Right lobe of liver (tissue), 6 donors: ENCODE measurements at regions not wholly inside any gene's neighbourhood (a gene's known extent, or its start where the extent isn't known, plus 50 kb on each side); places are given as distances from the start of the nearest gene placed in this dataset.

ENCODE experiments used
- ATAC-seq, 4 donors: fragments of 200-7000 bp; cut with Tn5 transposase; one replicate each; pipeline ENCODE4 v1.9.1; 2020; ENCODE audit warnings: mild to moderate bottlenecking in 4 of 4, moderate library complexity in 4 of 4
- DNase-seq, 3 donors: peaks; one replicate each; pipeline ENCODE4 v3.0.0-alpha.2; 2020
- H3K27ac ChIP-seq, 3 donors: fragments of 200-600 bp; one replicate each; pipeline ENCODE4 v1.8.0; 2022
- H3K27me3 ChIP-seq, 2 donors: fragments of 200-600 bp; one replicate each; pipeline ENCODE4 v1.8.0; 2022
- H3K36me3 ChIP-seq, 4 donors: fragments of 200-600 bp; sonication (generic) in 1 of 4; one replicate each; pipeline versions ENCODE4 v1.5.1 to v1.8.0; 2017 to 2022; ENCODE audit warnings: control low read depth in 1 of 4
- H3K4me1 ChIP-seq, 4 donors: fragments of 200-600 bp; sonication (generic) in 1 of 4; one replicate each; pipeline versions ENCODE4 v1.5.1 to v1.8.0; 2017 to 2022; ENCODE audit warnings: control low read depth in 1 of 4
- H3K4me3 ChIP-seq, 3 donors: fragments of 200-600 bp; one replicate each; pipeline ENCODE4 v1.8.0; 2022
- H3K9me3 ChIP-seq, 4 donors: fragments of 200-600 bp; sonication (generic) in 1 of 4; one replicate each; pipeline versions ENCODE4 v1.5.1 to v1.8.0; 2017 to 2022; ENCODE audit warnings: control low read depth in 1 of 4
- POLR2A ChIP-seq: fragments of 450-650 bp; IDR thresholded peaks from one replicate; pipeline ENCODE4 v1.6.1; 2017; ENCODE audit warnings: antibody characterized with exemption, mild to moderate bottlenecking
- WGBS: methylation state at CpG from one replicate; pipeline ENCODE4 v1.1.6; 2018; ENCODE audit warnings: low coverage, low lambda C conversion rate; ENCODE audit not compliant: insufficient coverage; ENCODE audit errors: missing lambda C conversion rate; 5-methylcytosine and 5-hydroxymethylcytosine counted together
- intact Hi-C, 2 donors: fragments of 100-400 bp; cut with DNase I; formaldehyde crosslinking; loops; one replicate each; pipeline versions ENCODE4 v1.11.2 to v1.14.1; 2022
- TF ChIP-seq, protein P1 (sequence below), 4 donors: fragments of 200-600 bp in 3 of 4; fragments of 450-650 bp in 1 of 4; IDR thresholded peaks; one replicate each; pipeline versions ENCODE4 v1.5.1 to v1.8.0; 2016 to 2022; ENCODE audit warnings: antibody characterized with exemption in 4 of 4, mild to moderate bottlenecking in 2 of 4
- donor health status: DM: no; HTN: yes; CAD: no.
- donor health status: DM: no; HTN: no; CAD: no.
- donor health status: DM: no; HTN: no; CAD: no.
- donor health status: DM: no; HTN: yes; CAD: no.
- donor health status: DM: no; HTN: yes; CAD: no.

DNA sequence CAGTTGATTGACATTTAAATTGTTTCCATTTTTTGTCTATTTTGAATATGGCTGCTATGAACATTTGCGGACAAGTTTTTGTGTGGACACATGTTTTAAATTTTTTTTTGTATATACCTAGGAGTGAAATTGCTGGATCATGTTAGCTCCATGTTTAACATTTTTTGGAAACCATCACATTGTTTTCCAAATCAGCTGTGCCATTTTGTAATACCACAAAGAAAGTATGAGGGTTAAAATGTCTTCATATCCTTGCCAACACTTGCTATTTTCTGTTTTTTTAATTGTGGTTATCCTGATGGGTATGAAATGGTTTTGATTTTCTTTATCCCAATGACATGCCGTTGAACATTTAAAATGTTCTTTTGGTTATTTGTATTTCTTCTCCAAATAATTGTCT is 52.1 kb downstream of the CARTPT start:
- ATAC-seq (no peak), DNase-seq (no peak)
- intact Hi-C loops = no loop called here
- H3K27ac ChIP-seq = no peak overlapping the region
- H3K27me3 ChIP-seq = no peaks in the 10 kb centered on the region
- H3K4me1 ChIP-seq = no peaks in the 10 kb centered on the region
- H3K4me3 ChIP-seq = no peak overlapping the region
- H3K9me3 ChIP-seq = no peaks in the 10 kb centered on the region
- 72% methylated on average over 2 of the region's 2 CpGs for WGBS
- TF ChIP-seq, protein P1, sequence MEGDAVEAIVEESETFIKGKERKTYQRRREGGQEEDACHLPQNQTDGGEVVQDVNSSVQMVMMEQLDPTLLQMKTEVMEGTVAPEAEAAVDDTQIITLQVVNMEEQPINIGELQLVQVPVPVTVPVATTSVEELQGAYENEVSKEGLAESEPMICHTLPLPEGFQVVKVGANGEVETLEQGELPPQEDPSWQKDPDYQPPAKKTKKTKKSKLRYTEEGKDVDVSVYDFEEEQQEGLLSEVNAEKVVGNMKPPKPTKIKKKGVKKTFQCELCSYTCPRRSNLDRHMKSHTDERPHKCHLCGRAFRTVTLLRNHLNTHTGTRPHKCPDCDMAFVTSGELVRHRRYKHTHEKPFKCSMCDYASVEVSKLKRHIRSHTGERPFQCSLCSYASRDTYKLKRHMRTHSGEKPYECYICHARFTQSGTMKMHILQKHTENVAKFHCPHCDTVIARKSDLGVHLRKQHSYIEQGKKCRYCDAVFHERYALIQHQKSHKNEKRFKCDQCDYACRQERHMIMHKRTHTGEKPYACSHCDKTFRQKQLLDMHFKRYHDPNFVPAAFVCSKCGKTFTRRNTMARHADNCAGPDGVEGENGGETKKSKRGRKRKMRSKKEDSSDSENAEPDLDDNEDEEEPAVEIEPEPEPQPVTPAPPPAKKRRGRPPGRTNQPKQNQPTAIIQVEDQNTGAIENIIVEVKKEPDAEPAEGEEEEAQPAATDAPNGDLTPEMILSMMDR (IDR thresholded peaks at IDR 0.05) = no peak
- no peak for TF ChIP-seq POLR2A
- H3K36me3 ChIP-seq = no peaks in the 10 kb centered on the region

DNA sequence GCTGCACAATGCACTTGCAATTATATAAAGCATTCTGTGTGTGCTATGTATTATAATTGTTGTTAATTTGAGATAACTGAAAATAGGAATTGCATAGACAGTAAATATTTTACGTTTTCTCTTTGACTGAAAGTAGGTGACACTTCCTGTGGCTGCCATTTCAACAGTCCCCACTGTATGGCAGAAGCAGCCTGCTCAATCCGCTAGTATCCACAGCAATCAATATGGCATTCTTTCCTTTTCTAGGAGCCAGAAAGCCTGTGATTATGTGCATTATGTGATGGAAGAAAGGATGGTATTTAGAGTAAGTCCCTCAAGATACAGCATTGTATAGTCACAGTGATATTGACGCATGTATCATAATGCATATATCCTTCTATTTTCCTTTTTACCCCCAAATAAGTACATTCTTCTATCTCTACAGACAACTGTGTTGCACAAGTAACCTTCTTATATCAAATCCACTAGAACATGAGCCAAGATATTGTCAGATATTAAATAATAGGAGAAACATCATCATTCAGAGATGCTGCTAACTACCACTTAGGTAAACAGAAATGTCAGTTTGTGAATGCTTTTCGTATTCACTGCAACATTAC is 59.7 kb downstream of the CARTPT start:
- intact Hi-C loops = no loop called here
- ATAC-seq (peak in 2 of 4 donors; percentile 67 to 78), DNase-seq (no peak)
- H3K27ac ChIP-seq = no peak overlapping the region
- H3K9me3 ChIP-seq = no peaks in the 10 kb centered on the region
- H3K4me3 ChIP-seq = no peak overlapping the region
- H3K36me3 ChIP-seq = no peaks in the 10 kb centered on the region
- no peaks in the 10 kb centered on the region for H3K27me3 ChIP-seq
- H3K4me1 ChIP-seq = no peaks in the 10 kb centered on the region
- TF ChIP-seq, protein P1 (IDR thresholded peaks at IDR 0.05) = peak; percentile 9 to 54 (median 39)
- no peak for TF ChIP-seq POLR2A
- 65% methylated on average over 4 of the region's 4 CpGs for WGBS

DNA sequence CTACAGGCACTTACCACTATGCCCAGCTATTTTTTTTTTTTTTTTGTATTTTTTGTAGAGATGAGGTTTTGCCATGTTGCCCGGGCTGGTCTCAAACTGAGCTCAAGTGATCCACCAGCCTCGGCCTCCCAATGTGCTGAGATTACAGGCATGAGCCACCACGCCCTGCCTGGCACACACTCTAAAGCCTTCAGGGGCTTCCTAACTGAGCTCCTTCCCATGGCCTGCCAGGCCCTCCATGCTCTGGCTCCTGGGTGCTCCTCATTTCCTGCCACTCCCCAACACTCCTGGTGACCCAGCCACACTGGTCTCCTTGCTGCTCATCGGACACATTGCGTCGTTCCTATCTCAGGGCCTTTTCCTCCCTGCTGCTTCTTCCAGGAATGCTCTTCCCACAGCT is 61.5 kb downstream of the CARTPT start:
- Histone ChIP-seq H3K4me1 (no peaks in the 10 kb centered on the region), H3K27me3 (no peaks in the 10 kb centered on the region), H3K36me3 (no peaks in the 10 kb centered on the region), H3K4me3 (no peak overlapping the region), H3K9me3 (no peaks in the 10 kb centered on the region), H3K27ac (no peak overlapping the region)
- TF ChIP-seq, protein P1 (IDR thresholded peaks at IDR 0.05) = no peak
- TF ChIP-seq POLR2A = no peak
- intact Hi-C loops = no loop called here
- DNase-seq (no peak), ATAC-seq (no peak)
- WGBS = 84% methylated on average over 5 of the region's 6 CpGs

DNA sequence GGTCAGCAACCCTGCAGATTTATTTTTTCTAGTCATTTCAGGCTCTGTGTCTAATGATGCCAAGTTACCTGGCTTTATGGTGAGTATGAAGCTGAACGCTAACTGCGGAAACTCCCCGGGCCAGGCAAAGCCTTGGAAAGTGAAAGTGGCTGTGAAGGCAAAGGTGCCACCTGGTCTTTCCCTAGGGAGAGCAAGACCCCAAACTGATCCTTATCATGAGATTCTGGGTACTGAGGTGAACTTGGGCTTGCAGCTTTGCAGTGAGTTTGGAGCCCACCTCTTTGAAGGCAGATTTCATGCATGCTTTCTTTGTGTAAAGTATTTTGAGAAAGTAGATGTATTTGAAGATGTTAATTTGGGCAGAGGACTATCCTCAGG is 63.3 kb downstream of the CARTPT start:
- Histone ChIP-seq H3K36me3 (no peaks in the 10 kb centered on the region), H3K27me3 (no peaks in the 10 kb centered on the region), H3K27ac (no peak overlapping the region), H3K4me1 (no peaks in the 10 kb centered on the region), H3K4me3 (no peak overlapping the region), H3K9me3 (no peaks in the 10 kb centered on the region)
- TF ChIP-seq, protein P1 (IDR thresholded peaks at IDR 0.05) = no peak
- no peak for TF ChIP-seq POLR2A
- ATAC-seq = no peak
- 71% methylated on average over 3 of the region's 3 CpGs for WGBS
- intact Hi-C loops = no loop called here
- no peak for DNase-seq
